ENCODE measurements at regions not wholly inside any gene's neighbourhood (a gene's known extent, or its start where the extent isn't known, plus 50 kb on each side); places are given as distances from the start of the nearest gene placed in this dataset.
"Not testable (repeated sequence)": the region's sequence is repeated elsewhere in the genome, so short reads cannot be mapped to it uniquely, and the experiment has no call there.

- TF ChIP-seq CTCF (IDR thresholded peaks at IDR 0.05; ENCODE audit: low read depth, low read length), result no peak
- no peak for DNase-seq (ENCODE audit: low read depth in 2 of 2)
- H3K4me3 ChIP-seq (replicated peaks in 1 of 2; ENCODE audit: low read depth in 2 of 2, low read length in 2 of 2), result no peak overlapping the region
These were observed 380.0 kb downstream of the GLRX3 start for GRCh38 chr10:130516141-130516735.

DNA sequence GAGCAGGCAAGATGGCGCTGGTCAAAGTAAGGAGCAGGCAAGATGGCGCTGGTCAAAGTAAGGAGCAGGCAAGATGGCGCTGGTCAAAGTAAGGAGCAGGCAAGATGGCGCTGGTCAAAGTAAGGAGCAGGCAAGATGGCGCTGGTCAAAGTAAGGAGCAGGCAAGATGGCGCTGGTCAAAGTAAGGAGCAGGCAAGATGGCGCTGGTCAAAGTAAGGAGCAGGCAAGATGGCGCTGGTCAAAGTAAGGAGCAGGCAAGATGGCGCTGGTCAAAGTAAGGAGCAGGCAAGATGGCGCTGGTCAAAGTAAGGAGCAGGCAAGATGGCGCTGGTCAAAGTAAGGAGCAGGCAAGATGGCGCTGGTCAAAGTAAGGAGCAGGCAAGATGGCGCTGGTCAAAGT lies 382.7 kb downstream of the GLRX3 start:
- DNase-seq (ENCODE audit: low read depth in 2 of 2); H3K4me3 ChIP-seq (replicated peaks in 1 of 2; ENCODE audit: low read depth in 2 of 2, low read length in 2 of 2): not testable (repeated sequence)

- H3K4me3 ChIP-seq (replicated peaks in 1 of 2; ENCODE audit: low read depth in 2 of 2, low read length in 2 of 2), result no peak overlapping the region
- no peak for DNase-seq (ENCODE audit: low read depth in 2 of 2)
- no peak for TF ChIP-seq CTCF (IDR thresholded peaks at IDR 0.05; ENCODE audit: low read depth, low read length)
These were observed 383.6 kb downstream of the GLRX3 start for GRCh38 chr10:130519791-130520190.

- no peak overlapping the region for H3K4me3 ChIP-seq (replicated peaks in 1 of 2; ENCODE audit: low read depth in 2 of 2, low read length in 2 of 2)
- DNase-seq (ENCODE audit: low read depth in 2 of 2), result no peak
- no peak for TF ChIP-seq CTCF (IDR thresholded peaks at IDR 0.05; ENCODE audit: low read depth, low read length)
These were observed 395.1 kb downstream of the GLRX3 start for GRCh38 chr10:130531312-130531711.

GRCh38 chr10:130541090-130541489 lies 404.9 kb downstream of the GLRX3 start:
- H3K4me3 ChIP-seq (replicated peaks in 1 of 2; ENCODE audit: low read depth in 2 of 2, low read length in 2 of 2), result no peak overlapping the region
- no peak for DNase-seq (ENCODE audit: low read depth in 2 of 2)
- no peak for TF ChIP-seq CTCF (IDR thresholded peaks at IDR 0.05; ENCODE audit: low read depth, low read length)

- TF ChIP-seq CTCF (IDR thresholded peaks at IDR 0.05; ENCODE audit: low read depth, low read length), result no peak
- H3K4me3 ChIP-seq (replicated peaks in 1 of 2; ENCODE audit: low read depth in 2 of 2, low read length in 2 of 2), result no peak overlapping the region
- DNase-seq (ENCODE audit: low read depth in 2 of 2), result no peak
These were observed 406.6 kb downstream of the GLRX3 start for GRCh38 chr10:130542761-130543160.

- no peak overlapping the region for H3K4me3 ChIP-seq (replicated peaks in 1 of 2; ENCODE audit: low read depth in 2 of 2, low read length in 2 of 2)
- no peak for TF ChIP-seq CTCF (IDR thresholded peaks at IDR 0.05; ENCODE audit: low read depth, low read length)
- no peak for DNase-seq (ENCODE audit: low read depth in 2 of 2)
These were observed 407.6 kb downstream of the GLRX3 start for GRCh38 chr10:130543794-130544193.
